KOPT-K1 (cell line): ENCODE measurements at regions not wholly inside any gene's neighbourhood (a gene's known extent, or its start where the extent isn't known, plus 50 kb on each side); places are given as distances from the start of the nearest gene placed in this dataset.
"Not testable (repeated sequence)": the region's sequence is repeated elsewhere in the genome, so short reads cannot be mapped to it uniquely, and the experiment has no call there.

Experiments
- H3K27ac ChIP-seq: fragments of 200-600 bp; sonication (generic); 2 replicates; pipeline ENCODE4 v1.5.1; 2016; ENCODE audit warnings: antibody characterized with exemption, mild to moderate bottlenecking, low read depth, low read length; ENCODE audit not compliant: poor library complexity, severe bottlenecking
- H3K36me3 ChIP-seq: fragments of 200-600 bp; sonication (generic); 2 replicates; pipeline ENCODE4 v1.5.1; 2017; ENCODE audit warnings: antibody characterized with exemption, mild to moderate bottlenecking, low read length, moderate library complexity; ENCODE audit not compliant: insufficient read depth
- H3K9me3 ChIP-seq: fragments of 200-600 bp; sonication (generic); 2 replicates; pipeline ENCODE4 v1.5.1; 2017; ENCODE audit warnings: antibody characterized with exemption, low read length, mild to moderate bottlenecking; ENCODE audit not compliant: insufficient read depth, poor library complexity, severe bottlenecking

DNA sequence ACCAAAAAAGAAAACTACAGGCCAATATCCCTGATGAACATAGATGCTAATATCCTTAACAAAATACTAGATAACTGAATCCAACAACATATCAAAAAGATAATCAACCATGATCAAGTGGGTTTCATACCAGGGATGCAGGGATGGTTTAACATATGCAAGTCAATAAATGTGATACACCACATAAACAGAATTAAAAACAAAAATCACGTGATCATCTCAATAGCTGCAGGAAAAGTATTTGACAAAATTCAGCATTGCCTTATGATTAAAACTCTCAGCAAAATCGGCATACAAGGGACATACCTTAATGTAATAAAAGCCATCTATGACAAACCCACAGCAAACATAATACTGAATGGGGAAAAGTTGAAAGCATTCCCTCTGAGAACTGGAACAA, 199.9 kb downstream of the TXNL1 start:
- not testable (repeated sequence) for H3K9me3 ChIP-seq, H3K27ac ChIP-seq, H3K36me3 ChIP-seq

DNA sequence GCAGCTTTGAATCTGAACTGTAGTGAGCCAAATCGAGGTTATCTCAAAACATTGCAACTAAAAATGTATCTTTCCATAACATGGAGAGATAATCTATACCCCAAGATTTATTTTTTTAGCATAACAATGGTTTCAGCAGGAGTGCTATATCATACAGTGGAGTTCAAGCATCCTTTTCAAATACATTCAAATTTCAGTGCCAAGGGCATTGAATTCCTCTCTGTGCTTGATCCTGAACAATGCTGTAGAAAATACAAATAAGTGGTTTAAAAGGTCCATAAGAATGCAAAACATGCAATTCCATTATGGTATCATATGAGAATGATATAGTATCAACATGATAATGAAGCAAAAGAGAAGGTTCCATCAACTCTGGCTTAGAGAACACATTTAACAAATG, 201.7 kb downstream of the TXNL1 start:
- Histone ChIP-seq H3K27ac (no peak overlapping the region), H3K9me3 (no peaks in the 10 kb centered on the region)

DNA sequence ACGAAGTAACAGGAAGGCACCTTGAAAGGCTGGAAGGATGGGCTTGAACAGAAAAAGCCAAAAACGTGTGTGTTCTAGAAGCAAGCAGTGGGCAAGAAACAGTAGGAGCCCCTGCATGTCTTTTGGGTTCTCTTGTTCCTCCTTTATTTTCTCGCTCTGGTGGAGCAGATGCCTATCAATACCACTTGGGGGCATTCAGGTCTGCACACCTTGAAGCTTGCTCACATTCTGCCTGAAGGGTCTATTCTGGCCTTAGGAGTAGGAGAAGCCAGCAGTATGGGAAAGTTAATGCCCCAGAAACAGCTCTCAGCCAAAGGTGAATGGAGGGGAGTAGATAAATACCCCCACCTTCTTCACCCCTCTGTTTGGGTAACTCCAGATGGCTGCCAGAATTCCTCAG, 204.5 kb downstream of the TXNL1 start:
- no peaks in the 10 kb centered on the region for H3K9me3 ChIP-seq
- H3K36me3 ChIP-seq: no peaks in the 10 kb centered on the region
- H3K27ac ChIP-seq: no peak overlapping the region

More for the DNA sequence above, 201.7 kb downstream of the TXNL1 start:
- H3K36me3 ChIP-seq: no peaks in the 10 kb centered on the region

DNA sequence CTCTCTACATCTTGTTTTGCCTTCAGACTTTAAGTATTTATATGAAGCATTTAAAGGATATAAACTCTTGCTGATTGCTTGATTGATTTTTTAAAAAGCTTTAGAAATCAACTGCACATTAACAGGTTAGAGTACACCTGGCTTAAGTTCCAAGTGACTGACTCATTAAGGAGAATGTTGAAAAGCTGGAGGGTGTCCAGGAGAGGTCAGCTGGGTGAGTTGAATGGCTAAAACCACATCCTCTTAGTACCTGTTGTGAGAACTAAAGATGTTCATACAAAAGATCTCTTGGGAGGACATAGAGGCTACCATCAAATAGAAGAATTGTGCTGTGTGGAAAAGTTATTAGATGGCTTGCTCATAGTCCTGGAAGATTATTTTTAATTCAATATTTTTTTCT, 206.8 kb downstream of the TXNL1 start:
- Histone ChIP-seq H3K27ac (no peak overlapping the region), H3K9me3 (no peaks in the 10 kb centered on the region), H3K36me3 (no peaks in the 10 kb centered on the region)

DNA sequence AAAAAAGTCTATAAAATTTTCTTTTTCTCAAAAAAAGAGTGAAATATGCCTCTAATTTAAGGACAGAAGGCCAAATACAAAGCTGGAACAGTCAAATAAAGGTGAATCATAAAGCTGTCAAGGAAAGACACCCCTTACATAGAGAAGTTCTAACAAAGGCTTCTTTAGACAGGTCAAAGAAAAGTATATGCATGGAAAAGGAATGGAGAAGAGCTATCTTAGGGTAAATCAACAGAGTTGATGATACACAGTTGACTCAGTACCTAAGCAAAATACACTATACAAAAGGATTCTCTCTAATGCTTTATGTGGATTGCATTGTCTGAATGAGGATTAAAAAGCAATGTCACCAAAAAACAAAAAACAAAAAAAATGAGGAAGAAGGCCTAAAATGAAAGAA, 214.8 kb downstream of the TXNL1 start:
- no peaks in the 10 kb centered on the region for H3K36me3 ChIP-seq
- H3K27ac ChIP-seq: no peak overlapping the region
- peaks cover 6% of the 10 kb centered on the region for H3K9me3 ChIP-seq

DNA sequence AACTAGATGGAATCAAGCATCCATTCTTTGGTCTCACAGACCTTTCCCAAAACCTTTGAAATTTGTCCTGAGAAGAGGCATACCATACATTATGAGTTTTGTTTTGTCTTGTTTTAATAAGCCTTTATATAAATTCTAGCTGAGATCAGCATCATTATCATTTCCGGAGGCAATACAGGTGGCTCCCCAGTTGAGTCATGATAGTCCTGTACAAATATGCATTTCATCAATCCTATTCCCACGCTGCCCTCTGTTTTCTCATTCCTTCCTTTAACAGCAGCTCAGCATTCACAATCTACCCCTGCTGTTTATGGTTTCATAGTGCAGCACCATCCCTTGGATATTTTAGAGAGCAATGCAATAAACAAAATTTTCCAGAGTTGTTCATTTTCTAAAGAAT, 216.7 kb downstream of the TXNL1 start:
- Histone ChIP-seq H3K27ac (no peak overlapping the region), H3K36me3 (no peaks in the 10 kb centered on the region), H3K9me3 (peaks cover 6% of the 10 kb centered on the region)

DNA sequence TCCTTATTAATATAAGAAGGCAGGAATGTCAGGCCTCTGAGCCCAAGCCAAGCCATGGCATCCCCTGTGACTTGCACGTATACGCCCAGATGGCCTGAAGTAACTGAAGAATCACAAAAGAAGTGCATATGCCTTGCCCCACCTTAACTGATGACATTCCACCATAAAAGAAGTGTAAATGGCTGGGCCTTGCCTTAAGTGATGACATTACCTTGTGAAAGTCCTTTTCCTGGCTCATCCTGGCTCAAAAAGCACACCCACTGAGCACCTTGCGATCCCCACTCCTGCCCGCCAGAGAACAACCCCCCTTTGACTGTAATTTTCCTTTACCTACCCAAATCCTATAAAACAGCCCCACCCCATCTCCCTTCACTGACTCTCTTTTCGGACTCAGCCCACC, 217.5 kb downstream of the TXNL1 start:
- H3K36me3 ChIP-seq, H3K9me3 ChIP-seq, H3K27ac ChIP-seq: not testable (repeated sequence)

DNA sequence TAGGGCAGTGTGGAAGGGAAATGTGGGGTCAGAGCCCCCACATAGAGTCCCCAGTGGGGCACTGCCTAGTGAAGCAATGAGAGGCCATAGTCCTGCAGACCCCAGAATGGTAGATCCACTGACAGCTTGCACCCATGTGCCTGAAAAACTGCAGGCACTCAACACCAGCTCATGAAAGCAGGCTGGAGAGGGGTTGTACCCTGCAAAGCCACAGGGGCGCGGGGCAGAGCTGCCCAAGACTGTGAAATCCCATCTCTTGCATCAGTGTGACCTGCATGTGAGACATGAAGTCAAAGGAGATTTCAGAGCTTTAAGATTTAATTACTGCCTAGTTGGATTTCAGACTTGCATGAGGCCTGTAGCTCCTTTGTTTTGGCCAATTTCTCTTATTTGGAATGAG, 224.0 kb downstream of the TXNL1 start:
- H3K36me3 ChIP-seq: no peaks in the 10 kb centered on the region
- no peaks in the 10 kb centered on the region for H3K9me3 ChIP-seq
- H3K27ac ChIP-seq: no peak overlapping the region

DNA sequence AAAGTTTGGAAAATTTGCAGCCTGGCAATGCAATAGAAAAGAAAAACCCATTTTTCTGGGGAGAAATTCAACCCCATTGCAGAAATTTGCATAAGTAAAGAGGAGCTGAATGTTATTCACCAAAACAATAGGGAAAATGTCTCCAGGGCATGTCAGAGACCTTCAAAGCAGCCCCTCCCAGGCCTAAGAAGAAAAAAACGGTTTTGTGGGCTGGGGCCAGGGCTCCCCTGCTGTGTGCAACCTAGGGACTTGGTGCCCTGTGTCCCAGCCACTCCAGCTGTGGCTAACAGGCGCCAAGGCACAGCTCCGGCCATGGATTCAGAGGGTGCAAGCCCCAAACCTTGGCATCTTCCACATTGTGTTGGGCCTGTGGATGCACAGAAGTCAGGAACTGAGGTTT, 224.5 kb downstream of the TXNL1 start:
- Histone ChIP-seq H3K27ac (no peak overlapping the region), H3K36me3 (no peaks in the 10 kb centered on the region), H3K9me3 (no peaks in the 10 kb centered on the region)

DNA sequence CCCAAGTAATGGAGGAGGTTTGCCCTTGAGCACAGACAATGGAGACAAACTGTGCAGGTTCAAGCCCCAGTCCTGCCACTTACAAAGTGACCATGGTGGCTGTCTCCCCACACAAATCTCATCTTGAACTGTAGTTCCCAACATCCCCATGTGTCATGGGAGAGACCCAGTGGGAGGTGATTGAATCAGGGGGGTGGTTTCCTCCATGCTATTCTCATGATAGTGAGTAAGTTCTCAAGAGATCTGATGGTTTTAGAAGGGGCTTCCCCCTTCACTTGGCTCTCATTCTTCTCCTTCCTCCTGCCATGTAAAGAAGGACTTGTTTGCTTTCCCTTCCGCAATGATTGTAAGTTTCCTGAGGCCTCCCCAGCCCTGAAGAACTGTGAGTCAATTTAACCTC, 225.4 kb downstream of the TXNL1 start:
- Histone ChIP-seq H3K36me3 (no peaks in the 10 kb centered on the region), H3K9me3 (no peaks in the 10 kb centered on the region), H3K27ac (no peak overlapping the region)

DNA sequence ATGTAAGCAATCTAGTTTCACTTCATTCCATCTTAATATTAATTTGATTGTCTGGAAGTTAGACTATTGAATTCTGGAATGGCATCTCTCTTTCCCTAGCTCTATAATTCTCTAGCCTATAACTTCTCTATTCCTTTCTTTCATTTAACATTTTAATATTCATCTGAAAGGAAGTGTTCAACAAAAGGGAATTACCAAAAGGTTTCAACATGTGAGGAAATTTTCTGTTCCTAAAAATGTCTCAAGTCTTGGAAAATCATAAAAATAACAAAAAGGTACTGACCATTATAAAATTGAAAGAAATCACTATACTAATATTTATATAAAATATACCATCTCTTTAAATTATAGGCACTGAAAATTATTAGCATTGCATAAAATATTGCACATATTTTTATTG, 228.7 kb downstream of the TXNL1 start:
- Histone ChIP-seq H3K9me3 (no peaks in the 10 kb centered on the region), H3K27ac (no peak overlapping the region), H3K36me3 (no peaks in the 10 kb centered on the region)

DNA sequence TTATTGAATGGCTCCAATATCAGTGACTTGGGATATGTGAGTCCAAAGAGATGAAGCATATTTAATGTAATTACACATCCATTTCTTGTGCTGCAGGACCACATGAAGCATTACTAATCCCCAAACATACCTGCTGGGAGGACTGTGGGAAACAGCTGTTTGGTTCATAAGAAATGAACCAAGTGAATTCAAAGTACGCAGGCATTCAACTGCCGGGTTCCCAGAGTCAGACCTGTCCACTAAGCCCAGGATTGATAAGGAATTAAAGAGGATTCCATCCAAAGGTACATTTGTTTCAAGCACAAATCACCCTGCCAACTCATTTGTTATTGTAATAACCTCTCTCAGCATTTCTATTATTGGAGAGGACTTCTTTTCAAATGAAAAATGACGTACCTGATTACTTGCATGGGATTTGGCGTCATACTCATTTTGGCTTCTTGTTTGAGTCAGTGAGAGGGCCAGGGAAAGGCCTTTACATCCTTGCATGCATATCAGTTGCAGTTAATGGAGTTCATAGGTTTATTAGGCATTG, 230.7 kb downstream of the TXNL1 start:
- Histone ChIP-seq H3K9me3 (no peaks in the 10 kb centered on the region), H3K36me3 (no peaks in the 10 kb centered on the region), H3K27ac (no peak overlapping the region)

DNA sequence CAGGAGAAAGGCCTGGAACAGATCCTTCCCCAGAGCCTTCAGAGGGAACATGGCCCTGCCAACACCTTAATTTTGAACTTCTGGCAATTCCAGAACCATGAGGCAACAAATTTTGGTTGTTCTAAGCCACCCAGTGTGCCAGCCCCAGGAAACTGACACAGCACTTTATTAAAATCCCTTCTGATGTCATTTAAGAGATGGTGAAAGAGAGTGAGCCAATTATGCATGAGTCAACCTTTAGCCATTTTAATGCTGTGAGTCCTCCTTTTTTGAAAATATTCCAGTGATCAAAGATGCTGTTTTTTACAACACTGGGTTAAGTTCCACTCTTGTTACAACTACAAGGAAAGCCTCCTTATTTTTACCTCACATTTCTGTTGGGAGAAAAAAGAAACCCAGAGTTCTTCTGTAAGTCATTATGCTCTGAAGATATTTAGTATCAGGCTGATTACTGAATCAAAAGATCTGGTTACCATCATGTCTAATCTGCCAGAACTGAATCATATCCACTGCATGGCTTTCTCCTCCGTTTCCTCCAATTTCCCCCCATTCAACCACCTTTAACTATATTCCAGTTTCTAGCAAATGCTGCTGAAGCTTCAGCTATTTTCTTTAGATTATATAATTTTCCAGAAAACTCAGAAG, 235.4 kb downstream of the TXNL1 start:
- Histone ChIP-seq H3K27ac (no peak overlapping the region), H3K36me3 (no peaks in the 10 kb centered on the region), H3K9me3 (no peaks in the 10 kb centered on the region)

DNA sequence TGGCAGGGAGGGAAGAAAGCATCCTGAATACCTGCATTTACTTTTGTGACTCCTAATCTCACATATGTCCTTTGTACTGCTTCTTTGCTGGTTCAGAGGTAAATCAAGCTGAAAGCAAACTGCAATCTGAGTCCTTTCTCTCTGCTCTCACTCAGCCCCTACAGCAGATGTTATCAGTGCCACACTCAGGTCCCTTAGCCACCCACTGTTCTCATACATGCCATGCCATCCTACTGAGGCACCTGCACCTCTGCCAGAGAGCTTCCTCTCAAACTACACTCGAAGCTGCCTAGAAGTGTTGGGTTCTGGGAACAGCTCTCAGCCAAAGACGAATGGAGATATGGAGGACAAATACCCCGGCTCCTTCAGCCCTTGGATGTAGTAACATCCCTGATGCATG, 244.5 kb downstream of the TXNL1 start:
- no peak overlapping the region for H3K27ac ChIP-seq
- no peaks in the 10 kb centered on the region for H3K9me3 ChIP-seq
- no peaks in the 10 kb centered on the region for H3K36me3 ChIP-seq

DNA sequence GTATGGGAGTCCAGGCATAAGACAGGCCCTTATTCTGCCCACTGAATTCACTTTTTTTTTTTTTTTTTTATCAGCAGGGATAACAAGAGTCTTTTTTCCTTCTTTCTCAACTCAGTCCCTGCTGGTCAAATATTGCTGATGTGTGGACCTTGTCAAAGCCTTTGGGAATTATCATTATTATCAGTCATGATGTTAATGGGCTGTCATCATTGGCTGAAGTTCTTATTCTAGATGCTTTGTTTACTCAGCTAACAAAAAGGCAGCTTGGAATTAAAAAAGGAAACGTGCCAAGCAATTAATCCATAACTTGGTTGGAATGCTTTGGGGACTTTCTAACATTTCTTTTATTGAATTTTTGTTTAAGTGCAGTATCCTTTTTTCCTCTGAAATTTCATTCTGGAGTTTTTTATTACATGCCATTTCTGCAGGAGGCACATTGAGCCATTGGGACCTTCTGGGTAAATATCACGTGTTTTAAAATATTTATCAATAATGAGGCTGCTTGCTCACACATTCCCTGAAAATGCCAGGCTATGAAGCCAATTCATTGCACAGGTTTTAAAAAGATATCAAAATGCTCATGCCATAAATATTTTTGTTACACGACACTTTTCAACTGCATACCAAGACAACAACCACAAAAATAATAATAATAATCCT, 246.3 kb downstream of the TXNL1 start:
- Histone ChIP-seq H3K27ac (no peak overlapping the region), H3K9me3 (no peaks in the 10 kb centered on the region), H3K36me3 (no peaks in the 10 kb centered on the region)

DNA sequence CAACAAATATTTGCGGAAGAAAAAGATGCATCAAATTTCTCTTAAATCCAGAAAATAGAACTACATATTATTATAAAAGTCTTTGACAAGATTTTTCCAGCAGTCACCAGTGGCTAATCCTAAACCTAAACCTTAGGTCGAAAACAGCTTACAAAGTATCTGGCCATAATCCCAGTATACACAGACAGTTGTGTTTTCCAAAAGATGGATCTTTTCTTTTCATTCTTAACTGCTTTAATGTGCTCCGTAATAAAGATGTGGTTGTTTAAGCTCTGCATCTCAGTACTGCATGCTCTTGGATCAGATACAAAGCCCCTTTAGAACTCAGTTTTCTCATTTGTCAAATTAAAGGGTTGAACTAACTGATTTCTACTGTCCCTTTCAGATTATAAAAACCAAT, 247.8 kb downstream of the TXNL1 start:
- Histone ChIP-seq H3K9me3 (no peaks in the 10 kb centered on the region), H3K36me3 (no peaks in the 10 kb centered on the region), H3K27ac (no peak overlapping the region)
